Loucy (cell line): ENCODE measurements at regions not wholly inside any gene's neighbourhood (a gene's known extent, or its start where the extent isn't known, plus 50 kb on each side); places are given as distances from the start of the nearest gene placed in this dataset.

Source experiments
- H2AFZ ChIP-seq: fragments of 200-600 bp; sonication (generic); 2 replicates; pipeline ENCODE4 v1.6.0; 2016; ENCODE audit warnings: antibody characterized with exemption, mild to moderate bottlenecking, low read length, moderate library complexity
- H3F3A ChIP-seq: fragments of 200-600 bp; 2 replicates; pipeline ENCODE4 v1.6.0; 2016; ENCODE audit warnings: antibody characterized with exemption, low read depth, mild to moderate bottlenecking
- H3K27me3 ChIP-seq: fragments of 200-600 bp; sonication (generic); 2 replicates; pipeline ENCODE4 v1.6.1; 2014; ENCODE audit warnings: low read length, mild to moderate bottlenecking; ENCODE audit not compliant: insufficient read depth, poor library complexity, severe bottlenecking
- H3K36me3 ChIP-seq: fragments of 200-600 bp; sonication (generic); 2 replicates; pipeline ENCODE4 v1.6.1; 2016; ENCODE audit warnings: low read length; ENCODE audit not compliant: insufficient read depth
- H3K4me1 ChIP-seq: fragments of 200-600 bp; sonication (generic); 2 replicates; pipeline ENCODE4 v1.5.1; 2014; ENCODE audit warnings: low read length, mild to moderate bottlenecking; ENCODE audit not compliant: insufficient read depth, poor library complexity, severe bottlenecking
- H3K4me2 ChIP-seq: fragments of 200-600 bp; sonication (generic); 2 replicates; pipeline ENCODE4 v1.6.0; 2014; ENCODE audit warnings: antibody characterized with exemption, low read length, low read depth, mild to moderate bottlenecking; ENCODE audit not compliant: poor library complexity, severe bottlenecking
- H3K4me3 ChIP-seq: fragments of 200-600 bp; sonication (generic); 2 replicates; pipeline ENCODE4 v1.5.1; 2014; ENCODE audit warnings: low read length, mild to moderate bottlenecking, mixed read lengths; ENCODE audit not compliant: poor library complexity, severe bottlenecking
- H3K79me2 ChIP-seq: fragments of 200-600 bp; sonication (generic); 2 replicates; pipeline ENCODE4 v1.6.1; 2014; ENCODE audit warnings: low read length; ENCODE audit not compliant: insufficient read depth
- H3K9ac ChIP-seq: fragments of 200-600 bp; sonication (generic); 2 replicates; pipeline ENCODE4 v1.6.0; 2014; ENCODE audit warnings: mild to moderate bottlenecking, low read depth, low read length, moderate library complexity; ENCODE audit not compliant: poor library complexity, severe bottlenecking
- H3K9me2 ChIP-seq: fragments of 200-600 bp; sonication (generic); replicated peaks from 2 replicates; pipeline ENCODE4 v1.6.1; 2016; ENCODE audit warnings: low read depth, low read length, mixed read lengths
- H3K9me3 ChIP-seq: fragments of 200-600 bp; sonication (generic); 2 replicates; pipeline ENCODE4 v1.6.1; 2014; ENCODE audit warnings: mild to moderate bottlenecking, antibody characterized with exemption, low read length, low read depth; ENCODE audit not compliant: insufficient read depth
- H4K20me1 ChIP-seq: fragments of 200-600 bp; sonication (generic); 2 replicates; pipeline ENCODE4 v1.6.0; 2014; ENCODE audit warnings: antibody characterized with exemption, low read length, mild to moderate bottlenecking; ENCODE audit not compliant: insufficient read depth, poor library complexity, severe bottlenecking
- CTCF ChIP-seq: fragments of 200-600 bp; sonication (generic); conservative IDR thresholded peaks from 2 replicates; pipeline ENCODE4 v1.5.1; 2014; ENCODE audit warnings: mild to moderate bottlenecking, antibody characterized with exemption, low read length
- EZH2phosphoT487 ChIP-seq: fragments of 200-600 bp; IDR thresholded peaks from 2 replicates; pipeline ENCODE4 v1.6.1; 2018; ENCODE audit warnings: antibody characterized with exemption, mild to moderate bottlenecking, moderate library complexity, borderline replicate concordance

DNA sequence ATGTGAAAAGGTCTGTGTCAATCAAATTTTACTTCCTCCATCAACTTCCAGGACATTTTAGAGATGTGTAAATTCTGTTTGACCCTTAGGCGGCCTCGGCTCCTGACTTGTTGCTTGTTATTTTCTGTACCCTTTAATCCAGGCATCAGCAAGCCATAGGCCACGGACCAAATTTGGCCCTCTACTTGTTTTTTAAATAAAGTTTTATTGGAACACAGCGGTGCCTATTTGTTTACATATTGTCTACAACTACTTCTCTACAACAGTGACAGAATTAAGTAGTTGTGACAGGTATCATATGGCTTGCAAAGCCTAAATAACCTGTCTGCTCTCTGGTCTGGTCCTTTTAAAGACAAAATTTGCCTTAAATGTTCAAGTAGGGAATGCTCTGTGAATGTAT lies 132.1 kb downstream of the AACS start:
- Histone ChIP-seq H3K9me2 (no peaks in the 10 kb centered on the region), H3F3A (no peaks in the 10 kb centered on the region), H3K9ac (no peak overlapping the region), H3K27me3 (no peaks in the 10 kb centered on the region), H3K4me3 (no peak overlapping the region), H3K79me2 (no peaks in the 10 kb centered on the region), H3K9me3 (no peaks in the 10 kb centered on the region), H3K36me3 (no peaks in the 10 kb centered on the region), H3K4me2 (no peak overlapping the region), H3K4me1 (no peaks in the 10 kb centered on the region), H2AFZ (no peak overlapping the region), H4K20me1 (no peaks in the 10 kb centered on the region)
- no peak for TF ChIP-seq CTCF

- H3K4me1 ChIP-seq: no peaks in the 10 kb centered on the region
- H4K20me1 ChIP-seq: no peaks in the 10 kb centered on the region
- no peak overlapping the region for H3K9ac ChIP-seq
- H2AFZ ChIP-seq: no peak overlapping the region
- H3K27me3 ChIP-seq: no peaks in the 10 kb centered on the region
- H3K79me2 ChIP-seq: no peaks in the 10 kb centered on the region
- no peaks in the 10 kb centered on the region for H3K9me2 ChIP-seq
- no peak for TF ChIP-seq CTCF
- no peak for TF ChIP-seq EZH2phosphoT487
- H3K36me3 ChIP-seq: no peaks in the 10 kb centered on the region
- no peaks in the 10 kb centered on the region for H3F3A ChIP-seq
- H3K4me2 ChIP-seq: no peak overlapping the region
- H3K4me3 ChIP-seq: no peak overlapping the region
- no peaks in the 10 kb centered on the region for H3K9me3 ChIP-seq
These were observed 133.4 kb downstream of the AACS start for GRCh38 chr12:125198652-125199051.

DNA sequence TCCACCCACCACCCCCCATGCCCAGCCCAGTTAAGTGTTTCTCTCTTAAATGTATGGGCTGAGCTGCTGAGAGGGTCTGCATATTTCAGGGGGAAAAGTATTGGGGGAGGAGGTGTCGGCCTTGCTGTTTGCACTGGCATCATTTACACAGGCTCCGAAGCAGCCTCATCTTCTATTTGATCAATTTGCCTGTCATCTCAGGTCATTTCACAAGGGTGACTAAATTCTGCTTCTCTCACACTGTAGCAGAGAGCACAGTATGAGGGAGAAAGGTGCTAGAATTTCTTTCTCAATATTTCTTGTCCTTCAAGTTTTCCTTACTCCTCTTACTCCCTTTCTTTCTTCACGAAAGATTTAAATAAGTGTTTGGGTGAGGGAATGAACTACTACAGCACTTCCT lies 135.9 kb downstream of the AACS start:
- no peaks in the 10 kb centered on the region for H3K9me3 ChIP-seq
- H3K4me3 ChIP-seq: no peak overlapping the region
- no peaks in the 10 kb centered on the region for H3K27me3 ChIP-seq
- no peaks in the 10 kb centered on the region for H4K20me1 ChIP-seq
- H3K36me3 ChIP-seq: no peaks in the 10 kb centered on the region
- H3K9ac ChIP-seq: no peak overlapping the region
- TF ChIP-seq EZH2phosphoT487 (no peak), CTCF (no peak)
- no peak overlapping the region for H3K4me2 ChIP-seq
- no peak overlapping the region for H2AFZ ChIP-seq
- no peaks in the 10 kb centered on the region for H3K9me2 ChIP-seq
- no peaks in the 10 kb centered on the region for H3K4me1 ChIP-seq
- H3F3A ChIP-seq: no peaks in the 10 kb centered on the region
- no peaks in the 10 kb centered on the region for H3K79me2 ChIP-seq
